ENCODE measurements at regions not wholly inside any gene's neighbourhood (a gene's known extent, or its start where the extent isn't known, plus 50 kb on each side); places are given as distances from the start of the nearest gene placed in this dataset.

DNA sequence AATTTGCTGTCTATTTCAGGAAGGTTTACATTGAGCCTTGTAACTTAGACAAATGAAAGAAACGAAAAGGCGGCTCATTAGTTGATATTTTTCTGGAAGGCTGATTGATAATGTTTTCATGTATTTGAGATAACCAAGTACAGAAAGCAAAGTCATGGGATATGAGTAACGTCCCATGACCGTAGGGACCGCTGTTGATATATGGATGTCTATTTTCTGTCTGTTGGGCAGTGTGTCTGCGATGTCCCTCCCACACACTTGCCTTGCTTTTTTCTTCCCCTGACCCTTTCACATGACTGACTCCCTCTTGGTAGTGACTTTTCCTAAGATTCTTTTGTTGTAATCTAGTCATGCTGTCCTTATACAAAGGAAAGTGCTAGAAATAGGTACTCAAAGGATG is 57.0 kb upstream of the GPR158 start:
- 68% methylated on average over 6 of the region's 6 CpGs for WGBS (ENCODE audit: low lambda C conversion rate)
- ChIA-PET POLR2A (no interaction called here), CTCF (no interaction called here)
- Histone ChIP-seq H4K20me1 (ENCODE audit: insufficient read depth) (no peaks in the 10 kb centered on the region), H2AFZ (ENCODE audit: low read depth) (no peak overlapping the region), H3K9ac (no peak overlapping the region), H3K4me3 (ENCODE audit: low read depth in 2 of 2, low read length in 1 of 2) (no peak overlapping the region), H3K9me2 (no peaks in the 10 kb centered on the region), H3K27me3 (ENCODE audit: insufficient read depth) (no peaks in the 10 kb centered on the region; the same call in 1 of the 2 replicates), H3K4me2 (no peak overlapping the region), H3K79me2 (ENCODE audit: insufficient read depth) (no peaks in the 10 kb centered on the region), H3K36me3 (replicated peaks in 1 of 2; ENCODE audit: control insufficient read depth in 1 of 2, insufficient read depth in 2 of 2, low read length in 1 of 2) (no peaks in the 10 kb centered on the region), H3K27ac (ENCODE audit: low read depth in 2 of 2, low read length in 1 of 2) (no peak overlapping the region), H3K9me3 (no peaks in the 10 kb centered on the region), H3K4me1 (ENCODE audit: control insufficient read depth in 1 of 2, insufficient read depth in 2 of 2, low read depth in 1 of 2, low read length in 1 of 2) (no peaks in the 10 kb centered on the region; a peak in 1 of 4 replicates), H3F3A (replicated peaks; ENCODE audit: insufficient read depth) (no peaks in the 10 kb centered on the region)
- no peak for TF ChIP-seq RFX5 (IDR thresholded peaks at IDR 0.05; ENCODE audit: low read length)
- TF ChIP-seq, protein P1, sequence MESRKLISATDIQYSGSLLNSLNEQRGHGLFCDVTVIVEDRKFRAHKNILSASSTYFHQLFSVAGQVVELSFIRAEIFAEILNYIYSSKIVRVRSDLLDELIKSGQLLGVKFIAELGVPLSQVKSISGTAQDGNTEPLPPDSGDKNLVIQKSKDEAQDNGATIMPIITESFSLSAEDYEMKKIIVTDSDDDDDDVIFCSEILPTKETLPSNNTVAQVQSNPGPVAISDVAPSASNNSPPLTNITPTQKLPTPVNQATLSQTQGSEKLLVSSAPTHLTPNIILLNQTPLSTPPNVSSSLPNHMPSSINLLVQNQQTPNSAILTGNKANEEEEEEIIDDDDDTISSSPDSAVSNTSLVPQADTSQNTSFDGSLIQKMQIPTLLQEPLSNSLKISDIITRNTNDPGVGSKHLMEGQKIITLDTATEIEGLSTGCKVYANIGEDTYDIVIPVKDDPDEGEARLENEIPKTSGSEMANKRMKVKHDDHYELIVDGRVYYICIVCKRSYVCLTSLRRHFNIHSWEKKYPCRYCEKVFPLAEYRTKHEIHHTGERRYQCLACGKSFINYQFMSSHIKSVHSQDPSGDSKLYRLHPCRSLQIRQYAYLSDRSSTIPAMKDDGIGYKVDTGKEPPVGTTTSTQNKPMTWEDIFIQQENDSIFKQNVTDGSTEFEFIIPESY (IDR thresholded peaks at IDR 0.05; ENCODE audit: borderline replicate concordance, low read depth) = no peak
- no peak for TF ChIP-seq YY1 (IDR thresholded peaks at IDR 0.05; ENCODE audit: low read depth)
- TF ChIP-seq RAD21 (IDR thresholded peaks at IDR 0.05; ENCODE audit: low read length) = no peak
- TF ChIP-seq FOXJ3 (CRISPR knock-in tag; IDR thresholded peaks at IDR 0.05) = no peak
- no peak for TF ChIP-seq MEF2A (IDR thresholded peaks at IDR 0.05; ENCODE audit: borderline replicate concordance, low read depth)
- no peak for TF ChIP-seq TAF1 (IDR thresholded peaks at IDR 0.05; ENCODE audit: borderline replicate concordance, low read depth, low read length)
- TF ChIP-seq SMC3 (IDR thresholded peaks at IDR 0.05; ENCODE audit: low read depth, low read length) = no peak
- no peak for TF ChIP-seq POLR2AphosphoS5 (IDR thresholded peaks at IDR 0.05; ENCODE audit: low read depth, low read length)
- no peak for DNase-seq

- Histone ChIP-seq H3K4me2 (no peak overlapping the region), H3K27ac (ENCODE audit: low read depth in 2 of 2, low read length in 1 of 2) (no peak overlapping the region), H3K9me3 (no peaks in the 10 kb centered on the region), H3K9ac (no peak overlapping the region), H3K9me2 (no peaks in the 10 kb centered on the region), H2AFZ (ENCODE audit: low read depth) (no peak overlapping the region), H3K36me3 (replicated peaks in 1 of 2; ENCODE audit: control insufficient read depth in 1 of 2, insufficient read depth in 2 of 2, low read length in 1 of 2) (no peaks in the 10 kb centered on the region), H3K79me2 (ENCODE audit: insufficient read depth) (no peaks in the 10 kb centered on the region), H3K4me1 (ENCODE audit: control insufficient read depth in 1 of 2, insufficient read depth in 2 of 2, low read depth in 1 of 2, low read length in 1 of 2) (no peaks in the 10 kb centered on the region), H4K20me1 (ENCODE audit: insufficient read depth) (no peaks in the 10 kb centered on the region), H3F3A (replicated peaks; ENCODE audit: insufficient read depth) (no peaks in the 10 kb centered on the region), H3K4me3 (ENCODE audit: low read depth in 2 of 2, low read length in 1 of 2) (no peak overlapping the region), H3K27me3 (ENCODE audit: insufficient read depth) (no peaks in the 10 kb centered on the region; the same call in 1 of the 2 replicates)
- no peak for DNase-seq
- TF ChIP-seq RFX5 (IDR thresholded peaks at IDR 0.05; ENCODE audit: low read length) (no peak), YY1 (IDR thresholded peaks at IDR 0.05; ENCODE audit: low read depth) (no peak), CTCF (IDR thresholded peaks at IDR 0.05) (no peak), RXRA (IDR thresholded peaks at IDR 0.05; ENCODE audit: borderline replicate concordance, low read depth) (no peak), TAF1 (IDR thresholded peaks at IDR 0.05; ENCODE audit: borderline replicate concordance, low read depth, low read length) (no peak), JUND (IDR thresholded peaks at IDR 0.05) (no peak), MEF2A (IDR thresholded peaks at IDR 0.05; ENCODE audit: borderline replicate concordance, low read depth) (no peak), CHD2 (IDR thresholded peaks at IDR 0.05; ENCODE audit: low read length, partially characterized antibody) (no peak), GATA2 (CRISPR knock-in tag; IDR thresholded peaks at IDR 0.05) (no peak), EP300 (IDR thresholded peaks at IDR 0.05; ENCODE audit: borderline replicate concordance in 1 of 2, low read depth in 1 of 2, low read length in 1 of 2) (no peak), GABPA (IDR thresholded peaks at IDR 0.05; ENCODE audit: low read depth) (no peak)
- TF ChIP-seq, protein P2, sequence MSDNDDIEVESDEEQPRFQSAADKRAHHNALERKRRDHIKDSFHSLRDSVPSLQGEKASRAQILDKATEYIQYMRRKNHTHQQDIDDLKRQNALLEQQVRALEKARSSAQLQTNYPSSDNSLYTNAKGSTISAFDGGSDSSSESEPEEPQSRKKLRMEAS (IDR thresholded peaks at IDR 0.05; ENCODE audit: low read depth) = no peak
- TF ChIP-seq, protein P3, sequence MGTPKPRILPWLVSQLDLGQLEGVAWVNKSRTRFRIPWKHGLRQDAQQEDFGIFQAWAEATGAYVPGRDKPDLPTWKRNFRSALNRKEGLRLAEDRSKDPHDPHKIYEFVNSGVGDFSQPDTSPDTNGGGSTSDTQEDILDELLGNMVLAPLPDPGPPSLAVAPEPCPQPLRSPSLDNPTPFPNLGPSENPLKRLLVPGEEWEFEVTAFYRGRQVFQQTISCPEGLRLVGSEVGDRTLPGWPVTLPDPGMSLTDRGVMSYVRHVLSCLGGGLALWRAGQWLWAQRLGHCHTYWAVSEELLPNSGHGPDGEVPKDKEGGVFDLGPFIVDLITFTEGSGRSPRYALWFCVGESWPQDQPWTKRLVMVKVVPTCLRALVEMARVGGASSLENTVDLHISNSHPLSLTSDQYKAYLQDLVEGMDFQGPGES (IDR thresholded peaks at IDR 0.05; ENCODE audit: low read depth, low read length) = no peak
- TF ChIP-seq, protein P1 (IDR thresholded peaks at IDR 0.05; ENCODE audit: borderline replicate concordance, low read depth) = no peak
- ChIA-PET CTCF (no interaction called here), POLR2A (no interaction called here)
- WGBS (ENCODE audit: low lambda C conversion rate) = 31% methylated on average over 3 of the region's 3 CpGs
These were observed 54.6 kb upstream of the GPR158 start for GRCh38 chr10:25120188-25120587.

All from SK-N-SH (cell line).